ENCODE measurements at regions not wholly inside any gene's neighbourhood (a gene's known extent, or its start where the extent isn't known, plus 50 kb on each side); places are given as distances from the start of the nearest gene placed in this dataset.
A peak's percentile ranks its signal among the peaks of the same experiment; 100 is the strongest.

GRCh38 chrX:144791298-144791697 lies 456.0 kb upstream of the SPANXN1 start:
- DNase-seq (ENCODE audit: low read depth in 2 of 2), result no peak

GRCh38 chrX:144798972-144799371 lies 448.3 kb upstream of the SPANXN1 start:
- no peak for DNase-seq (ENCODE audit: low read depth in 2 of 2)

GRCh38 chrX:144801786-144802185 lies 445.5 kb upstream of the SPANXN1 start:
- no peak for DNase-seq (ENCODE audit: low read depth in 2 of 2)

- no peak for DNase-seq (ENCODE audit: low read depth in 2 of 2)
These were observed 438.3 kb upstream of the SPANXN1 start for GRCh38 chrX:144809025-144809424.

GRCh38 chrX:144810539-144810938 lies 436.8 kb upstream of the SPANXN1 start:
- DNase-seq (ENCODE audit: low read depth in 2 of 2), result no peak

- no peak for DNase-seq (ENCODE audit: low read depth in 2 of 2)
These were observed 427.9 kb upstream of the SPANXN1 start for GRCh38 chrX:144819406-144819805.

GRCh38 chrX:144840616-144841015 lies 406.7 kb upstream of the SPANXN1 start:
- DNase-seq (ENCODE audit: low read depth in 2 of 2), result no peak

GRCh38 chrX:144849141-144849540 lies 398.2 kb upstream of the SPANXN1 start:
- no peak for DNase-seq (ENCODE audit: low read depth in 2 of 2)

GRCh38 chrX:144896323-144896722 lies 351.0 kb upstream of the SPANXN1 start:
- no peak for DNase-seq (ENCODE audit: low read depth in 2 of 2)

- no peak for DNase-seq (ENCODE audit: low read depth in 2 of 2)
These were observed 345.8 kb upstream of the SPANXN1 start for GRCh38 chrX:144901521-144901920.

- DNase-seq (ENCODE audit: low read depth in 2 of 2), result no peak
These were observed 330.5 kb upstream of the SPANXN1 start for GRCh38 chrX:144916785-144917184.

GRCh38 chrX:144918936-144919335 lies 328.4 kb upstream of the SPANXN1 start:
- DNase-seq (ENCODE audit: low read depth in 2 of 2), result no peak

- peak in 1 of 2 experiments; percentile 1 for DNase-seq (ENCODE audit: low read depth in 2 of 2)
These were observed 300.6 kb upstream of the SPANXN1 start for GRCh38 chrX:144946666-144947065.
